Activated CD4-positive, alpha-beta T cell treated with anti-CD3 and anti-CD28 coated beads for 24 hours (primary cell): ENCODE measurements at regions not wholly inside any gene's neighbourhood (a gene's known extent, or its start where the extent isn't known, plus 50 kb on each side); places are given as distances from the start of the nearest gene placed in this dataset.
"Not testable (repeated sequence)": the region's sequence is repeated elsewhere in the genome, so short reads cannot be mapped to it uniquely, and the experiment has no call there.

Experiments
- DNase-seq, 2 donors: peaks; one replicate each; pipeline ENCODE4 v3.0.0-alpha.2; 2020; ENCODE audit warnings: low read depth in 2 of 2

GRCh38 chr5:106986006-106986405 is 684.7 kb downstream of the EFNA5 start:
- DNase-seq: no peak

- no peak for DNase-seq
Observed at GRCh38 chr5:106985174-106985573, 685.6 kb downstream of the EFNA5 start.

- DNase-seq: not testable (repeated sequence)
Observed at GRCh38 chr5:106979178-106979577, 691.6 kb downstream of the EFNA5 start.

- not testable (repeated sequence) for DNase-seq
Observed at GRCh38 chr5:106978582-106979165, 692.1 kb downstream of the EFNA5 start.

GRCh38 chr5:106976363-106976762 is 694.4 kb downstream of the EFNA5 start:
- DNase-seq: no peak

GRCh38 chr5:106974272-106974671 is 696.5 kb downstream of the EFNA5 start:
- no peak for DNase-seq

GRCh38 chr5:106966686-106967315 is 703.9 kb downstream of the EFNA5 start:
- DNase-seq: no peak

GRCh38 chr5:106964132-106964531 is 706.6 kb downstream of the EFNA5 start:
- no peak for DNase-seq

- no peak for DNase-seq
Observed at GRCh38 chr5:106963630-106964029, 707.1 kb downstream of the EFNA5 start.

GRCh38 chr5:106962464-106963230 is 708.1 kb downstream of the EFNA5 start:
- DNase-seq: no peak

- DNase-seq: no peak
Observed at GRCh38 chr5:106959387-106959786, 711.4 kb downstream of the EFNA5 start.

GRCh38 chr5:106957336-106957735 is 713.4 kb downstream of the EFNA5 start:
- DNase-seq: no peak

- no peak for DNase-seq
Observed at GRCh38 chr5:106956886-106957285, 713.9 kb downstream of the EFNA5 start.

- no peak for DNase-seq
Observed at GRCh38 chr5:106956187-106956586, 714.5 kb downstream of the EFNA5 start.

GRCh38 chr5:106940986-106941385 is 729.8 kb downstream of the EFNA5 start:
- no peak for DNase-seq

- no peak for DNase-seq
Observed at GRCh38 chr5:106940301-106940846, 730.4 kb downstream of the EFNA5 start.

GRCh38 chr5:106923409-106923808 is 747.3 kb downstream of the EFNA5 start:
- DNase-seq: no peak

- no peak for DNase-seq
Observed at GRCh38 chr5:106921567-106921966, 749.2 kb downstream of the EFNA5 start.

GRCh38 chr5:106910486-106910885 is 760.3 kb downstream of the EFNA5 start:
- no peak for DNase-seq

- DNase-seq: no peak
Observed at GRCh38 chr5:106909716-106910115, 761.0 kb downstream of the EFNA5 start.

- DNase-seq: no peak
Observed at GRCh38 chr5:106907979-106908378, 762.8 kb downstream of the EFNA5 start.

GRCh38 chr5:106906199-106906598 is 764.5 kb downstream of the EFNA5 start:
- no peak for DNase-seq

GRCh38 chr5:106894964-106895363 is 775.8 kb downstream of the EFNA5 start:
- DNase-seq: no peak
